Frontal cortex (tissue), 3 donors: ENCODE measurements at regions not wholly inside any gene's neighbourhood (a gene's known extent, or its start where the extent isn't known, plus 50 kb on each side); places are given as distances from the start of the nearest gene placed in this dataset.

ENCODE experiments used
- DNase-seq, 2 donors: peaks; one replicate each; pipeline ENCODE4 v3.0.0; 2012; ENCODE audit warnings: low spot score in 2 of 2
- FAIRE-seq: peaks from 2 replicates; lab custom pipeline; 2012; peaks lifted over from hg19 to GRCh38; lab: Jason Lieb, UNC
- donor health status: control.
- donor health status: control.
- donor health status: control.

DNA sequence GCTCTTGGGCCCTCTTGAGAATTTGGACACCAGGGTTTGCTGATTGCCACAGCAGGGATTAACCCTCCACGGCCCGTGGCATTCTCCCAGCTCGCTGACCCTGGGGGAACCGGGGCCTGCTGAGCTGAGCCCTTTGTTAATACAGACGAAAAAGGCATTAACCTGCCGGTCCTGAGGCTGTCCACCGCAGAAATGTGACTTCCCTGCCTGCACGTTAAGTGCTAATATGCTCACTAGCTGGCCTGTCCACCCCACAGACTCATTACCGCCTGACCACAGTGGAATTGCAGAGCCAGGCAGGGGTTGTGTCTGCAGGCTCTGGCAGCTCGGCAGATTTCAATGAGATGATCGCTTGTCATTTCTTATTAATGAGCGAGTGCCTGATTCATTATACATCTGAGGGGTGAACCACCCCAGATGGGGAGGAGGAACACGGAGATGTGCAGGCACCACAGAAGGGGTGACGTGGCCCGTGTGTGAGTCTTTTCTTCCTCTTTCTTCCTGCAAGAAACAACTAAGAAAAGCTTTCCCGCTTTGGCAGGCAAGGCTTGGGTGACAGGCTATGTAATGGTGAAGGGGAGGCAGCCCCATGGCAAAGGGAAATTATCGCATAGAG lies 126.0 kb downstream of the GLI2 start:
- FAIRE-seq (no peak), DNase-seq (no peak)

DNA sequence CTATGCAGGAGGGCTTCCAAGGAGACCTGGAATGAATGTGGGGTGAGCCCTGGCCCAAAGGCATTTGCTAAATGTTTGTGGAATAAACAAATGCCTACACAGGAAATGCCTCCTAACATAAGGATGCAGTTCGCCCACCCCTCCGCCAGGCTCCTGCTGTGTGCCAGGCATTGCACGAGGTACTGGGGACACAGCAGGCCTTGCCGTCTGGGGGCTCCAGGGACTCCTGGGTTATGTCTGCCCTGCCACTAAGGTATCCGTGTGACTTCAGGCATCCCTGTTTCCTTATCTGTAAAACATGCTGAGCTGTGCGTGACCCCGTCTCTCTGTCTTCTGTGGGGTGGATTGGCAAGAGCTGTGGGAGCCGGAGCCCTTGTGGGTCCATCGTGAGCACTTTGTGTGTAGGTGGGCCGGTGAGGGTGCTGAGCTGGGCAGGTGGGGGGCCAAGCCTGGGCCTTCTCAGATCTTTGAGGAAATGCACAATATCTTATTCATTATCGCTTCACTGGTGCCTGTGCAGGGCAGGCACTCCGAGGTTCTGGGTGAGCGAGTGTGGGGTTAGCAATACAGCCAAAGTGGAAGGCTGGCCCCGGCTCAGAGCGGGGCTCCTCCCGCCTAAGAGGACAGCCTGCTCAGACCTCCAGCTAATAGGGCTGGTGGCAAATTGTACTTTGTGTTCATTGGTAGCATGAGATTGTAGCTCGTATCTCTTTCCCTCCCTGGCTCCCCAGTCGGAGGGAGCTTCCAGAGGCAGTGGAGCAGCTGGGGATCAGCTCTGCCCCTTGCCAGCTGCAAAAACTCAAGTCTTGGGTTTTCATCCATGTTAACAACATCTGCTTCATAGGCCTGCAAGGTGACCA lies 126.8 kb downstream of the GLI2 start:
- FAIRE-seq (no peak), DNase-seq (no peak)

DNA sequence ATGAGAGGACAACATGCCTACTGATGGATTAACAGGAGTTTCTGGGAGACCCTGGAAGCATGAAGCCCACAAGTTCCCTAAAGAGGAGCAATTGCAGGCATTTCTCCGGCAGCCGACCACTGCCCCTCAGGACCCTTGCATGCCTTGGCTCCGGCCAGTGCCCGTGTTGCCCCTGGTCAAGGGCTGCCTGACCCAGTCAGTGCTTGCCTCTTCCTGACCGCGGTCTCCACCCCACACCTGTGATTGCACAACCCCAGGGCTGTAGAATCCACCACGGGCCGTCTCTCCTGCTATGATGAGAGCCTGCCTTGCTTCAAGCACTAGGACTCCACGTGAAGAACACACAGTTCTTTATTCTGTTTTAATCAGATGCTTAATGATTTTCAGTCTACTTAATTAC lies 127.5 kb downstream of the GLI2 start:
- FAIRE-seq (no peak), DNase-seq (no peak)

DNA sequence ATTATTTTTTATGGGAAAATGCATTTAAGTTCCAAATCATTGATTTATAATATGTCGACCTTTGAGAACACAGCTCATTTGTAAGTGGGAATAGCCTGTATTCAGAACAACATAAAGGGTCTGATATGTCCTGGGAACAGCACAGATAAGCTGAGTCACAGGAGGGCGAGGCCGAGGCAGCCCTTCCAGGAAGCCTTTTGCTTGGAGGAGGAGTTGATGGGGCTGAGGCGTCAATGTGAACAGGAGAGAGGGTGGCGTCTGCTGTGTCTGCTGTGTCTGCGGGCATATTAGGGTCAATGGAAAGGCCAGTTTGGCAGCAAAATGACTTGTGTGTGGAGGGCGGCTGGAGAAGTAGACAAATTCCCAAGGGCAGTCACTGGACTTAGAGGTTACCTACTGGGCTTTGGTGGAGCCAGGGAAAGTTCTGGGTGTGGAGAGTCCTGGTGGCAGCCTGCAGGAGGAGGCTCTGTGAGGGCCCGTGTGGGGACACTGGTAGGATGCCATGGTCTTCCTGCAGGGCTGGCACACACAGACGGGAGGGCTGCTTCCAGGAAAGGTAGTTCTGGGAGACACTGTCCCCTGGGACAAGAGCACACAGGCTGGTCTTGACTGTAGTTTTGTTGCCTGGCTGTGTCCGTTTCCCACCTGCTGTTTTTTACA lies 128.1 kb downstream of the GLI2 start:
- no peak for FAIRE-seq
- DNase-seq, result no peak

GRCh38 chr2:120864981-120865380 lies 129.3 kb downstream of the GLI2 start:
- DNase-seq, result no peak
- FAIRE-seq, result no peak

GRCh38 chr2:120865656-120866055 lies 130.0 kb downstream of the GLI2 start:
- no peak for FAIRE-seq

DNA sequence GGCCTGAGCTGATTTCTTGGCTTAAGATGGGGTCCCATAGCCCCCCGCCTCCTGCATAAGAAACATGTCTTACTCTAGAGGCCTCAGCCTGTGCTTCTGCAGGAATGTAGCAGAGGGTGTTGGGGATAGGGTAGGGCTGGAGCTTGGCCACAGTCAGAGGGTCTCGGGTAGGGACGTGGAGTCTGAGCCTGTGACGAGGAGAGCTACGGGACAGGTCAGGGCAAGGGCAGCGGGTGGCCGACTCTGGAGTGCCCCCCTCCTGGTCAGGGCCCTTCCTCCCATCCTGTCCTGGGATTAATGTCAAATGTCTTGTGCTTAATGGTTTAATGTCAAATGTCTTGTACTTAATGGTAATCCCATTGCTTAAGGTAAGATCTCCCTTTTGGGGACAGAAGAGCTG lies 130.4 kb downstream of the GLI2 start:
- no peak for DNase-seq
- no peak for FAIRE-seq

More at GRCh38 chr2:120865656-120866055, 130.0 kb downstream of the GLI2 start:
- no peak for DNase-seq

DNA sequence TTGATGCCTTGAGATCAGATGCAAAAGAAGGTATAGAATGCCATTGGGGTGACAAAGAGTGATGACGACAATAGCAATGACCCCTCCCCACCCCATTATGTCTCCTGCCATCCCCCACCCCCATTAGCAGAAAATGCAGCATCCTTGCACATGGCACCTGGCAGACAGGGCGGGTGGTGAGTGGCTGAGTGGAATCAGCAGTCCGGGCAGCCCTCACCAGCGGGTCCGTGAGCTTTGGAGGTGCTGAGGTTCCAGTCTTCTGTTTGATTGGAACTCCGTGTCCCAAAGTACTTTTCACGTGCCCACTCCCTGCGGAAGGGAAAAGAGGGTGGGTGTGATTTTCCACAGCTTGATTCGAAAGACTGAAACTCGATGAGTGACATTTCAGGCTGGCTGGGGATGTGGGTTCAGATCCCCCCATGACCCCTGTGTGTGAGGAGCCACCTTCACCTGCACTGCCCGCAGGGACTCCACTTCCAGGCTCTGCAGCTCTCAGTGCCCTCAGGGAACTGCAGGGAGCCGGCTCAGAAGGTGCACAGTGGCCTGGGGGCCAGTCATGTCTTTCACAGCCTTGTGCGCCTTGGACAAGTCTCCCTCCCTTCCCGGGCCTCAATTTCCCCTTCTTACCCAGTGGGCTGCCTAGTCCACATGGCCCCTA lies 130.9 kb downstream of the GLI2 start:
- DNase-seq, result no peak
- FAIRE-seq, result no peak

GRCh38 chr2:120867290-120868241 lies 131.9 kb downstream of the GLI2 start:
- DNase-seq, result peak; percentile 47 to 80
- no peak for FAIRE-seq

- no peak for DNase-seq
- no peak for FAIRE-seq
These were observed 132.7 kb downstream of the GLI2 start for GRCh38 chr2:120868366-120868765.

DNA sequence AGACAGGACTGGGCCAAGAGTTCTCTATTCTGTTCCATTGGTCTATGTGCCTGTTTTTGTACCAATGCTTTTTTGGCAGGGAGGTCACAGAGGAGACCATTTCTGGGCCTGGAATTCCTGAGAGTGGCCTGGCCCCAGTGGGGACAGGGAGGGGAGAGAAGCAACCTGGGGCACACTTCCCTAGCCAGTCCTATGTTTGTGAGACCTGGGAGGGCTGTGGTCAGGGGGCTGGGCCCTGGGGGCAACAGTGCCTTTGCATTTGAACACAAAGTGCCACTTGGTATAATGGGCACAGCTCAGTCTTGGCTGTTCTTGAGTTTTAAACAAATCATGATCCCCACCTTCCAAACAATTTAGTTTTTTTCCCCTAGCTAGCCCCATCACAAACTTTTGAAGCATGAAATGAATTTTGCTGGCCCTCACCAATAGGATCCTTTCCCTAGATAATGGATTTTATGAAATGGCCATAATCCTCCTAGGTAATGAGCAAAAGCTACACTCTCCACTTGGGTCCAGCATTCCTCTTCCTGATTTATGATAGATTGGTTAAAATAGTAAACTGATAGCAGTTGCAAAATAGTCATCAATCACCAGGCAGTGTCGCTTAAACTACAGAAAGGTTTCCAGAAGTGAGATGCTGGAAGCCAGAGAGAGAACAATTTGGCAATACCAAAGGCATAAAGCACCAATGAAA lies 133.5 kb downstream of the GLI2 start:
- FAIRE-seq, result no peak
- no peak for DNase-seq

DNA sequence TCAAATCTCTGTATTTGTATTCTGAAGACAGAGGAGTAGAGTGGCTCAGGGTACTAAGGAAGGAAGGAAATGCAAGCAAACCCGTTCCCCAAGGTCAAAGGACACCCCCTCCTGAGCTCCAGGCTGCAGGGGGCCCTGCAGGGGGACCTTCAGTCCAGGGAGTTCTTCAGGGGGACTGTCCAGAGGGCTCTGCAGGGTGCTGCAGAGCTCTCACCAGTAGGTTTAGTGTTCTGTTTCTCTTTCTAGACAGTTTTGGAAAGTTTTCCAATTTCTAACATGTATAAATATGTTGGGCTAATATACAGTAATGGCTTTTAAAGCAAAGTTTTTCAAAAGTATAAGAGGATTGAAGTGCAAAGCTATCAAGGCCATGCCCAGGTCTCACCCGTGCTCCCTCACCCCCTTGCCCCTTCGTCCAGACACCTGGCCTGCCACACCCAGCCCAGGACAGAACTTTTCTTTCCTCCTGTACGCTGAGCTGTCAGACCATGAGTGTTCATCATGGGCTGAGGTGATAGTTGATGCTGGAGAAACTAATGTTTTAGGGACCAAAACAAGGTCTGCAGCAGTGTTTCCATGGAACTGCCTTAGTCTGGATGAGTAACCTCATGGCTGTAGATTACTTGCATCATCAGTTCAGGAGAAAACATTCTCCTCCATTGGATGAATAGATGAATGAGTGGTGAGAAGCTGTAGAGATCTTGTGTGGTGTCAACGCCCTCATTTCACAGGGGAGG lies 134.2 kb downstream of the GLI2 start:
- FAIRE-seq (no peak), DNase-seq (no peak)

GRCh38 chr2:120870467-120870788 lies 134.8 kb downstream of the GLI2 start:
- no peak for DNase-seq
- FAIRE-seq, result no peak

DNA sequence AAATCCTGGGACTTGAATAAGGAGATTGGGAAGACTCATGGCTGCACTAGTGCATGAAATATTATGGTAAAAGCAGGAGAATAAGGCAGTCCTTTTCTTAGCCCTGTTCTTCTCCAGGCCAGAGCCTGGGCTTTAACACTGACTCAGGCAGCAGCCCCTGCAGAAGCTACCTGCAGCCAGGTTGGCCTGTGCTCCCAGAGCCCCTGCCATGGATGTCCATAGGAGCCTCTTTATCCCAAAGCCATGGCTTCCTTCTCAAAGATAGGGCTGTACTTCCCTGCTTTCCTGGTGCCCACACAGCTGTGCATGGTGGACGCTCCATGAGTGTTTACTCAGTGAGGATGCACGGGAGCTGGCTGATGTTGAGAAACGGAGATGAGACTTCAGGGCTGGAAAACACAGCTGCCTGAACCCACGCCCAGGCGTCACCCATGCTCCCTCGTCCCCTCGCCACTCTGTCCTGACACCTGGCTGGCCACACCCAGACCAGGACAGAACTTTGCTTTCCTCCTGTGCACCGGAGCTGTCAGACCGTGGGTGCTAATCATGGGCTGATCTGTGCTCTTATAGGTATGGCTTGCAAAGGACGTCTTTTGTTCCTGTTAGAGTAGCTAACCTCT lies 135.5 kb downstream of the GLI2 start:
- no peak for FAIRE-seq
- DNase-seq, result no peak

DNA sequence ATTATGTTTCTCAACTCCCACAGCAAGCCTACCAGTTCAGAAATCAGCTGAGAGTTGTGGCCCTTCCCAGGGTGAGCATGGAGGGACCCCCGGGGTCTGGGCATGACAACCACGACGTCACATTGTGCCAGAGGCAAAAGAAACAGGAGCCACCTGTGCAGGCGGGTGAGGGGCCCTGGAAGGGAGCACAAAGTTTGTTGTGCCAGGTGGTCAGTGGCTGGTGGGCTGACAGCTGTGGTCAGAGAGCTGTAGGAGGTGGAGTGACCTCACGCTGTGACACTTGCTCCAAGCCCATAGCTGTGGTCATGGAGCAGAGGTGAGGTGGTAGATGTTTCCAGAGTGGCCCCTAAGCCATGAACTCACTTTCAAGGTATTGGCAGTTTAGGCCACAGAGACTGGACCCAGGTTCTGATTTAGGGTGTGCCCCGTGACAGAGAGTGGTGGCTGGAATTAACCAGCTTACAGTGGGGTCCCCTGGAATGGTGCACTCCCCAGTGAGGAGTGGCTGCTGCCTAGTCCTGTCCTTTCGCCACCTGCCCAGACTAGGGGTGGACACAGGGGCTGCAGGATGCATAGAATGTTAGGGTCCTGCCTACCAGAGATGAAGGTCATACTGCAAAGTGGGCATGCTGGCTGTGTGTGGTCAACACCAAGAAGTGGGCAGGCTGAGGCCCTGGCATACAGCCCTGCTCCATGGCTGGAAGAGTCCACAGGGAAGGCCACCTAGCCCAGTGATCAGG lies 136.4 kb downstream of the GLI2 start:
- no peak for DNase-seq
- no peak for FAIRE-seq

GRCh38 chr2:120873958-120874887 lies 138.6 kb downstream of the GLI2 start:
- FAIRE-seq (no peak), DNase-seq (no peak)
